HEK293 (cell line): ENCODE measurements at regions not wholly inside any gene's neighbourhood (a gene's known extent, or its start where the extent isn't known, plus 50 kb on each side); places are given as distances from the start of the nearest gene placed in this dataset.

Experiments
- CTCF ChIA-PET: fragments of 350-600 bp; formaldehyde crosslinking; extraction: SDS; loops from one replicate; lab custom pipeline; 2021; ENCODE audit warnings: antibody characterized with exemption; lab: Yijun Ruan, JAX
- POLR2A ChIA-PET: fragments of 300-600 bp; formaldehyde crosslinking; extraction: SDS; loops from one replicate; lab custom pipeline; 2020; ENCODE audit warnings: antibody characterized with exemption, inconsistent platforms; lab: Yijun Ruan, JAX
- H3K27ac ChIP-seq: fragments of 200-500 bp; sonication (Bioruptor generic); 2 replicates; pipeline ENCODE4 v1.5.1; 2014; ENCODE audit warnings: low read depth, low read length, control low read depth, inconsistent platforms; ENCODE audit errors: extremely low read depth
- H3K36me3 ChIP-seq, 2 experiments: fragments of 200-500 bp in 1 of 2; sonication (Bioruptor generic) in 1 of 2; 1 replicate in 1 of 2; 2 replicates in 1 of 2; pipeline ENCODE4 v1.5.1; 2014 to 2017; ENCODE audit warnings: inconsistent platforms in 2 of 2, low read length in 2 of 2; ENCODE audit not compliant: control insufficient read depth in 2 of 2, insufficient read depth in 1 of 2
- H3K4me1 ChIP-seq: fragments of 200-500 bp; sonication (Bioruptor generic); 2 replicates; pipeline ENCODE4 v1.5.1; 2014; ENCODE audit warnings: mild to moderate bottlenecking, low read length, inconsistent platforms; ENCODE audit not compliant: control insufficient read depth, insufficient read depth
- H3K4me3 ChIP-seq: 2 replicates; pipeline ENCODE4 v1.5.1; 2011; ENCODE audit warnings: low read depth, mild to moderate bottlenecking, control low read depth, low read length, moderate library complexity
- H3K9me3 ChIP-seq: fragments of 200-500 bp; sonication (Bioruptor generic); 2 replicates; pipeline ENCODE4 v1.5.1; 2014; ENCODE audit warnings: low read depth, low read length, inconsistent platforms; ENCODE audit not compliant: control insufficient read depth, insufficient read depth
- HOXC10 ChIP-seq: sonication (generic); formaldehyde crosslinking; IDR thresholded peaks from 2 replicates; pipeline ENCODE4 v1.8.1; 2023; ENCODE audit warnings: mild to moderate bottlenecking, missing genetic modification reagents
- KLF10 ChIP-seq: fragments of 450-650 bp; IDR thresholded peaks from 2 replicates; pipeline ENCODE4 v1.5.1; 2018; ENCODE audit warnings: missing biosample characterization, mild to moderate bottlenecking, missing genetic modification characterization
- KLF16 ChIP-seq: fragments of 450-650 bp; formaldehyde crosslinking; IDR thresholded peaks from 2 replicates; pipeline ENCODE4 v1.5.1; 2017; ENCODE audit warnings: missing biosample characterization, missing genetic modification characterization
- PRDM1 ChIP-seq: fragments of 450-650 bp; formaldehyde crosslinking; IDR thresholded peaks from 2 replicates; pipeline ENCODE4; 2016; ENCODE audit warnings: missing biosample characterization, missing genetic modification characterization
- SP7 ChIP-seq: fragments of 450-650 bp; formaldehyde crosslinking; IDR thresholded peaks from 2 replicates; pipeline ENCODE4 v1.5.1; 2016; ENCODE audit warnings: missing biosample characterization, missing genetic modification characterization
- ZNF10 ChIP-seq: fragments of 450-650 bp; formaldehyde crosslinking; IDR thresholded peaks from 2 replicates; pipeline ENCODE4 v1.5.1; 2017; ENCODE audit warnings: missing biosample characterization, missing genetic modification characterization
- ZNF155 ChIP-seq: fragments of 450-650 bp; formaldehyde crosslinking; IDR thresholded peaks from 2 replicates; pipeline ENCODE4 v1.5.1; 2016; ENCODE audit warnings: missing biosample characterization, missing genetic modification characterization
- ZNF214 ChIP-seq: fragments of 450-650 bp; formaldehyde crosslinking; IDR thresholded peaks from 2 replicates; pipeline ENCODE4 v1.5.1; 2017; ENCODE audit warnings: missing biosample characterization, mild to moderate bottlenecking, missing genetic modification characterization, borderline replicate concordance
- ZNF48 ChIP-seq: fragments of 450-650 bp; formaldehyde crosslinking; IDR thresholded peaks from 2 replicates; pipeline ENCODE4 v1.5.1; 2016; ENCODE audit warnings: missing biosample characterization, missing genetic modification characterization
- ZNF529 ChIP-seq: fragments of 450-650 bp; formaldehyde crosslinking; IDR thresholded peaks from 2 replicates; pipeline ENCODE4 v1.5.1; 2017; ENCODE audit warnings: missing genetic modification characterization, missing biosample characterization; ENCODE audit not compliant: insufficient replicate concordance
- ZNF561 ChIP-seq: fragments of 450-650 bp; IDR thresholded peaks from 2 replicates; pipeline ENCODE4 v1.5.1; 2018; ENCODE audit warnings: missing biosample characterization, missing genetic modification characterization, borderline replicate concordance
- ZNF747 ChIP-seq: fragments of 450-650 bp; formaldehyde crosslinking; IDR thresholded peaks from 2 replicates; pipeline ENCODE4 v1.5.1; 2016; ENCODE audit warnings: missing biosample characterization, missing genetic modification characterization
- ZNF777 ChIP-seq: fragments of 450-650 bp; formaldehyde crosslinking; IDR thresholded peaks from 2 replicates; pipeline ENCODE4 v1.5.1; 2017; ENCODE audit warnings: missing biosample characterization, missing genetic modification characterization, borderline replicate concordance
- TF ChIP-seq, protein P1 (sequence below): fragments of 450-650 bp; formaldehyde crosslinking; IDR thresholded peaks from 2 replicates; pipeline ENCODE4 v1.5.1; 2016; ENCODE audit warnings: missing biosample characterization, missing genetic modification characterization
- TF ChIP-seq, protein P2 (sequence below): fragments of 450-650 bp; formaldehyde crosslinking; IDR thresholded peaks from 2 replicates; pipeline ENCODE4 v1.5.1; 2016; ENCODE audit warnings: missing biosample characterization, missing genetic modification characterization
- TF ChIP-seq, protein P3 (sequence below): fragments of 450-650 bp; formaldehyde crosslinking; IDR thresholded peaks from 2 replicates; pipeline ENCODE4 v1.5.1; 2016; ENCODE audit warnings: missing biosample characterization, missing genetic modification characterization

DNA sequence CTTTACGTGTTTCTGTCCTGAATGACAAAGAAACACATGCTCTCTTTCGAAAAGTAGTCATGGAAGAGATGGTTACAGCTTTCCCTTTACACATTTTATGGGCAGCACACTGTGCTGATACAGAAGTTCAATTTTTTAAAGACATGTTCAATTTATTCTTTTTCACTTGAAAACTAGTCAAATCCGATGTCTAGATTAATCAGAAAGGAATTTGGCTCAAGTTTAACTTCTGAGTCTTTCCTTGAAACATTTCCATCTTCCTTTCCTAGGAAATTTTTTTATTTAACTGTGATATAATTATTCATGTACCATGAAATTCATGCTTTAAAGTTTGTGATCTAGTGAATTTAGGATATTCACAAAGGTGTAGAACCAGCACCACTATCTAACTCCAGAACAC is 360.1 kb downstream of the TNS3 start:
- no peaks in the 10 kb centered on the region for H3K4me1 ChIP-seq
- H3K4me3 ChIP-seq, result no peak overlapping the region
- ChIA-PET POLR2A (no interaction called here), CTCF (no interaction called here)
- no peaks in the 10 kb centered on the region for H3K9me3 ChIP-seq
- no peaks in the 10 kb centered on the region for H3K36me3 ChIP-seq
- no peak overlapping the region for H3K27ac ChIP-seq
- TF ChIP-seq ZNF155, result no peak

DNA sequence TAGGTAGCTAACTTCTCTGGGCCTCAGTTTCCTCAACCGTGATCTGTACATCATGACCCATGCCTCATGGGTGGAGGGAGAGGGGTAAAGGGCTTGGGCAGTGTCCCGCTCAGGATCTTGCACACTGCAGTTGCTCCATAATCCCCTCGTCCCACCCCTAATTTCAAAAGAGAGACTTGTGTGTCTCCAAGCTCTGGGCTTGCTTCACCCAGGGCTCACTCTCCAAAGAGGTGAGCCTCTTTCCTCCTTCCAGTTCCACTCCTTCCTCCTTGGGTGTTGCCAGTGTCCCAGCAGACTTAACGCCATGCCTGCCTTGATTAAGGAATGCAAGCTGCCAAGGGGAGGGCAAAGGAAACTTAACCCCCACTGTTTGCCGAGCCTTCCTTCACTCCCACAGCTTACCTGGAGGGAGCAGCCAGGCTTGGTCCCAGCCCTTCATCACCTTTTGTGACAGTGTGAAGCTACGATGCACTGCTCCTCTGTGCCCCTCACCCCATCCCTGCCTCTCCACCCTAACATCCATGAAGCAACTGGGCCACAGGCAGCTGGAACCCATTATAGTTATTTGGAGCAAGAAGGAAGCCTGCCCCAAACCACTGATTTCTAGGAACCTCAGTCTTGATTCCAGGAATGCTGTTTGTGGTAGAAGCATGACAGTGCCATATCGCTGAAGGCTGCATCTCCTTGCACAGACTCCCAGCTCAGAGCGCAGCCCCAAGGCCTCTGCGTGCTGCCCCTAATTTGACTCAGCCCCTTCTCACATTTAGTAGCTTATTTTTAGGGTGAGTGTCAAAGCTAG is 363.3 kb downstream of the TNS3 start:
- Histone ChIP-seq H3K4me1 (no peaks in the 10 kb centered on the region), H3K4me3 (no peak overlapping the region), H3K36me3 (no peaks in the 10 kb centered on the region), H3K27ac (no peak overlapping the region), H3K9me3 (no peaks in the 10 kb centered on the region)
- CTCF ChIA-PET, result interaction anchor here (0.6 kb wide), 2 partner anchors 28 to 37 kb away, joined by 3 read pairs; no protein-coding TSS in a partner anchor
- TF ChIP-seq SP7 (no peak), ZNF747 (tag by site-specific recombination) (no peak), ZNF561 (tag by site-specific recombination) (no peak), ZNF10 (tag by site-specific recombination) (no peak), HOXC10 (CRISPR knock-in tag) (no peak), PRDM1 (tag by site-specific recombination) (no peak), ZNF777 (tag by site-specific recombination) (no peak), KLF16 (tag by site-specific recombination) (no peak), ZNF48 (no peak), ZNF529 (tag by site-specific recombination) (no peak), KLF10 (no peak), ZNF214 (tag by site-specific recombination) (no peak)
- TF ChIP-seq, protein P1, sequence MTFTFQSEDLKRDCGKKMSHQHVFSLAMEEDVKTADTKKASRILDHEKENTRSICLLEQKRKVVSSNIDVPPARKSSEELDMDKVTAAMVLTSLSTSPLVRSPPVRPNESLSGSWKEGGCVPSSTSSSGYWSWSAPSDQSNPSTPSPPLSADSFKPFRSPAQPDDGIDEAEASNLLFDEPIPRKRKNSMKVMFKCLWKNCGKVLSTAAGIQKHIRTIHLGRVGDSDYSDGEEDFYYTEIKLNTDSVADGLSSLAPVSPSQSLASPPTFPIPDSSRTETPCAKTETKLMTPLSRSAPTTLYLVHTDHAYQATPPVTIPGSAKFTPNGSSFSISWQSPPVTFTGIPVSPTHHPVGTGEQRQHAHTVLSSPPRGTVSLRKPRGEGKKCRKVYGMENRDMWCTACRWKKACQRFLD (tag by site-specific recombination), result no peak
- TF ChIP-seq, protein P2, sequence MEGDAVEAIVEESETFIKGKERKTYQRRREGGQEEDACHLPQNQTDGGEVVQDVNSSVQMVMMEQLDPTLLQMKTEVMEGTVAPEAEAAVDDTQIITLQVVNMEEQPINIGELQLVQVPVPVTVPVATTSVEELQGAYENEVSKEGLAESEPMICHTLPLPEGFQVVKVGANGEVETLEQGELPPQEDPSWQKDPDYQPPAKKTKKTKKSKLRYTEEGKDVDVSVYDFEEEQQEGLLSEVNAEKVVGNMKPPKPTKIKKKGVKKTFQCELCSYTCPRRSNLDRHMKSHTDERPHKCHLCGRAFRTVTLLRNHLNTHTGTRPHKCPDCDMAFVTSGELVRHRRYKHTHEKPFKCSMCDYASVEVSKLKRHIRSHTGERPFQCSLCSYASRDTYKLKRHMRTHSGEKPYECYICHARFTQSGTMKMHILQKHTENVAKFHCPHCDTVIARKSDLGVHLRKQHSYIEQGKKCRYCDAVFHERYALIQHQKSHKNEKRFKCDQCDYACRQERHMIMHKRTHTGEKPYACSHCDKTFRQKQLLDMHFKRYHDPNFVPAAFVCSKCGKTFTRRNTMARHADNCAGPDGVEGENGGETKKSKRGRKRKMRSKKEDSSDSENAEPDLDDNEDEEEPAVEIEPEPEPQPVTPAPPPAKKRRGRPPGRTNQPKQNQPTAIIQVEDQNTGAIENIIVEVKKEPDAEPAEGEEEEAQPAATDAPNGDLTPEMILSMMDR, result no peak
- TF ChIP-seq, protein P3, sequence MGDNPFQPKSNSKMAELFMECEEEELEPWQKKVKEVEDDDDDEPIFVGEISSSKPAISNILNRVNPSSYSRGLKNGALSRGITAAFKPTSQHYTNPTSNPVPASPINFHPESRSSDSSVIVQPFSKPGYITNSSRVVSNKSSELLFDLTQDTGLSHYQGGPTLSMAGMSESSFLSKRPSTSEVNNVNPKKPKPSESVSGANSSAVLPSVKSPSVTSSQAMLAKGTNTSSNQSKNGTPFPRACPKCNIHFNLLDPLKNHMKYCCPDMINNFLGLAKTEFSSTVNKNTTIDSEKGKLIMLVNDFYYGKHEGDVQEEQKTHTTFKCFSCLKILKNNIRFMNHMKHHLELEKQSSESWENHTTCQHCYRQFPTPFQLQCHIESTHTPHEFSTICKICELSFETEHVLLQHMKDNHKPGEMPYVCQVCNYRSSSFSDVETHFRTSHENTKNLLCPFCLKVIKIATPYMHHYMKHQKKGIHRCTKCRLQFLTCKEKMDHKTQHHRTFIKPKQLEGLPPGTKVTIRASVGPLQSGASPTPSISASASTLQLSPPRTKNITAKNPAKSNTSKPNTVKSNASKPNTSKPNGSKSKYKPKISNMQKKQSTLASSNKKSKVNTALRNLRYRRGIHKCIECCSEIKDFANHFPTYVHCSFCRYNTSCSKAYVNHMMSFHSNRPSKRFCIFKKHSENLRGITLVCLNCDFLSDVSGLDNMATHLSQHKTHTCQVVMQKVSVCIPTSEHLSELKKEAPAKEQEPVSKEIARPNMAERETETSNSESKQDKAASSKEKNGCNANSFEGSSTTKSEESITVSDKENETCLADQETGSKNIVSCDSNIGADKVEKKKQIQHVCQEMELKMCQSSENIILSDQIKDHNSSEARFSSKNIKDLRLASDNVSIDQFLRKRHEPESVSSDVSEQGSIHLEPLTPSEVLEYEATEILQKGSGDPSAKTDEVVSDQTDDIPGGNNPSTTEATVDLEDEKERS (tag by site-specific recombination), result no peak
- POLR2A ChIA-PET, result interaction anchor here (0.7 kb wide), 1 partner anchor 10 kb away, joined by 3 read pairs; no protein-coding TSS in a partner anchor
